Non-pigmented ciliary epithelial cell (primary cell): ENCODE measurements at regions not wholly inside any gene's neighbourhood (a gene's known extent, or its start where the extent isn't known, plus 50 kb on each side); places are given as distances from the start of the nearest gene placed in this dataset.
"Not testable (repeated sequence)": the region's sequence is repeated elsewhere in the genome, so short reads cannot be mapped to it uniquely, and the experiment has no call there.

Experiments
- DNase-seq: peaks from one replicate; pipeline ENCODE4 v3.0.0-alpha.2; 2010; ENCODE audit warnings: low read depth

DNA sequence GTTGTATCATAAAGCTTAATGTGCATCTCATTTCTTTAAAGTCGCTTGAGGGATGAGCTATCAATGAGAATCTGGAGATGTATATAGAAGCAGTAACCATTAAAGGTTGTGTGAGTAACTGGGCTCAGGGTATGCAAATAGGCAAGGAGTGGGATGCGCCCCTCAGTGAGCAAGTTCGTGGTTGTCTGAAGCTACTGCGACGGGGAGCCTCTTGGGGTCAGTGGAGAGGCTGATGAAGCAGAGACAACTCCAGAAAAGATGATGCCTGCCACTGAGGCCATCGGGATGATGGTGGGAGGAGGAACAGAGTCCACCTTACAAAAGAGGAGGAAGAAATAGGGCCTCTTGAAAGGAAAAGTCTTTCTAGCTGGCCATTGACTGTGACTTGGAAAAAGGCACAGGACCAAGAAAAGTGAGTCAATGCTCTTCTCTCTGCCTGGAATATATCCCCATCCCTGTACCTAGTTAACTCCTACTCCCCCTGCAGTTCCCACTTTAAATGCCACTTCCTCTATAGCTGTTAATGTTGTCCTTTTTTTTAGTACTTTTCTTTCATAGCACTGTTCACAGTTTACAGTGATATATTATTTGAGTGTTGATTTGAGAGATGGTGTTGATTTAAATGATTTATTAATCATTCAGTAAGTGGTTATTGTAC is 51.4 kb upstream of the LSM6 start:
- DNase-seq, result no peak

DNA sequence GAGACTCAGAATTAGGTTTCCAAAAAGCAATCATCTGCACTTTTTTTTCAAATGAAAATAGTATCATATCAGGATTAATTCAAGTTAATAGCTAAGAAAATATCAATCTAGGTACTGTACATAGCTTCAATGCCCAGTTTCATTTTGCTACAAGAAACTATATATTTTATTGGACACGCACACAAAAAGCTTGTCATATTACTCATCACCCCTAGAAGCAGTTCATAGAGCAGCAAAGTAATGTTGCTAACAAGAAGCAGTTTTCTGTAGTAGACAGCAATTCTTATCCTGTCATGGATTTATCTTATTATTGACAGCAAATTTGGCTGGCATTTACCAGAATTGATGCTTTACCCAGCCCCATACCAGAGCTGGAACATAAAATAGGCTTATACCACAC is 52.3 kb upstream of the LSM6 start:
- DNase-seq, result no peak

GRCh38 chr4:146122398-146122797 is 53.1 kb upstream of the LSM6 start:
- DNase-seq, result no peak

DNA sequence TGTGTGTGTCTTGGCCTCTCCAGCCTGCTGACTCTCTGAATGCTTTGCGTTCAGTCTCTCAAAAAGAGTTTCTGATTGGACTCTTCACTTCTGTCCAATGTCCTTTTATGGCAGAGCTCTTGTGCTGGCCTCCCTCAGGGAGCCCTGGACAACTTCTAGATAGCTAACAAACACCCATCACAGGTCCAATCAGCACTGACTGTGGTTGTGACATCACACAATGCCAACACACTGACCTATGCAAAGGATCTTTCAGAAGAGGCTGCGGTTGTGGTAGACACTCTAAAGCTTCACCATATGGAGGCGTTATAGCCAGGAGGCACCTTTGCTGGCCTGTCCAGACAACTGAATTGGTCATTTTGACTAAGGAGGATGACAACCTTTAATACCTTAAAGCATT is 53.8 kb upstream of the LSM6 start:
- DNase-seq, result no peak

DNA sequence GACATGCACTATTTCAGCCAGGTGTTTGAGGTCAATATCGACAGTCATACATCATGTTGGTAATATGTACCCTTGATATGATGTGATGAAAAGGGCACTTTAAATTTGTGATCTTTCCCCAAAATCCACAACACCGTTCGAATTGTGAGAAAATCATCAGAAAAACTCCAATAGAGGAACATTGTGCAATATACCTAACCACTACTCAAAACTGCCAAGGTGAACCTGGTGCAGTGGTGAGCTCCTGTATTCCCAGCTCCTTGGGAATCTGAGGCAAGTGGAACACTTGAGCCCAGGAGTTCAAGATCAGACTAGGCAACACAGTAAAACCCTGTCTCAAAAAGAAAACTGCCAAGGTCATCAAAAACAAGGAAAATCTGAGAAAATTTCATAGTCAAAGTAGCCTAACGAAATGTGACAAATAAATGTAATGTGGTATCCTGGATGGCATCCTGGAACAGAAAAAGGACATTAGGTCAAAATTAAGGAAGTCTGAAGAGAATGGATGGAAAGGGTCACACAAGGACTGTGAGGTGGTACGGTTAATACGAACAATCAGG is 55.6 kb upstream of the LSM6 start:
- no peak for DNase-seq

- DNase-seq, result no peak
Measured at GRCh38 chr4:146114066-146114465, 61.5 kb upstream of the LSM6 start.

- DNase-seq, result no peak
Measured at GRCh38 chr4:146113171-146113570, 62.3 kb upstream of the LSM6 start.

GRCh38 chr4:146112389-146112788 is 63.1 kb upstream of the LSM6 start:
- DNase-seq, result no peak

DNA sequence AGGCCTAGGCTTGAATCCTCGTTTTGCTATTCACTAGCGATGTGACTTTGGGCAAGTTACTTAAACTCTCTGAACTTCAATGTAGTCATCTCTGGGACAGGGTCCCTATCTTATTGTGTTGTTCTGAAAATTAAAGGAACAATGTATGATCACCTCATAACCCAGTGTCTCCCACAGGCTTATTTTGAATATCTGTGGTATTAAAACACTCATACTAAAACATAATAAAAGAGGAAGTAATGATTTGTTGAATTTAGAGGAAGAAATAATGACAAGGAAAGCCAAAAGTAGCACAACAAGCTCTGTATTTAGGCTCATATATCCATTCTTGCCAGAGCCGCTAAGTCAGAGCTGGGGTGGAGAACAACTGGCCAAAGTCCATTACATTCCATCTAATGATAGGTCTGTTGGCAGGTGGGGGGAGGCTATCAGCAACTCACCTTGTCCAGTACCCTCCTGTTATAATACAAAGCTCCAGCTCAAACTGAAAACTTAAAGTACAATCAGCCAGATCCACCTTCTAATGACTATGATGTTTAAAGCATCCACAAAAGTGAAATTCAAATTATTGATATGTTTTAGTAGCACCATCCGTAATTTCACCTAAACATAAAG is 64.5 kb upstream of the LSM6 start:
- no peak for DNase-seq

DNA sequence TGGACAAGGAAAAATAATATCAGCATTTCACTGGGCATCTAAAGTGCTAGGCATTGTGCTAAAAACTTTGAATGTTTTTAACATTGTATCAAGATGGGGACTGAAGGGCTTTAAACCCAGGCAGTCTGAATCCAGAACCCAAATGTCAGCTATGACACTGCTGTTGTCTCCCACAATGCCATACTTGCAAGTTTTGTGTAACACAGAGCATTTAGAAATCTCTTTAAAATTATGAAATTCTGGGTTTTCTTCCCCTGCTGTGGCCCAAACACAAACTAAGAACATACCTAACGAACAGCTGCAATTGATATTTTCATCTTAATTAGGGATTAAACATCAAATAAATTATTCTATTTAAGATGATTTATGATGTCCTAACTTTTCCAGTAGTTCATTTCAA is 66.8 kb upstream of the LSM6 start:
- no peak for DNase-seq

- DNase-seq, result no peak
Measured at GRCh38 chr4:146107587-146108240, 67.8 kb upstream of the LSM6 start.

GRCh38 chr4:146105464-146105863 is 70.1 kb upstream of the LSM6 start:
- no peak for DNase-seq

DNA sequence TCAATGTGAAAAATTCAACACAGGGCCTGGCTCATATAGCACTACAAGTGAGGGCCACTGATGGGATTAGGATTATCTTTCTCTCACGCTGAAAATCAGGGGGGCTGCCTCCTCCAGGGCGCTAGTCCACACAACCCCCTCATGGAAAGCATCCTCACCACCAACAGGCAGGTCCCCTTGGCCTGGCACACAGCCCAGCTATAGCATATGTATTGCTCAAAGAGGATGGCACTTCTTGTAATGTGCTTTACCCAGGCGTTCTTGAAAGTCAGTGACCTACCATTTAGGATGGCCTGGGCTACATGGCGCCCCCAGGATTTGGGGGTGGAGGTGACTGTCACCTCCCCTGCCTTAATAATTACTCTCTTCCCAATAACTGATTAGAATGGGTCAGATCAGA is 71.0 kb upstream of the LSM6 start:
- no peak for DNase-seq

GRCh38 chr4:146104052-146104451 is 71.5 kb upstream of the LSM6 start:
- not testable (repeated sequence) for DNase-seq

GRCh38 chr4:146099585-146099984 is 75.9 kb upstream of the LSM6 start:
- no peak for DNase-seq

DNA sequence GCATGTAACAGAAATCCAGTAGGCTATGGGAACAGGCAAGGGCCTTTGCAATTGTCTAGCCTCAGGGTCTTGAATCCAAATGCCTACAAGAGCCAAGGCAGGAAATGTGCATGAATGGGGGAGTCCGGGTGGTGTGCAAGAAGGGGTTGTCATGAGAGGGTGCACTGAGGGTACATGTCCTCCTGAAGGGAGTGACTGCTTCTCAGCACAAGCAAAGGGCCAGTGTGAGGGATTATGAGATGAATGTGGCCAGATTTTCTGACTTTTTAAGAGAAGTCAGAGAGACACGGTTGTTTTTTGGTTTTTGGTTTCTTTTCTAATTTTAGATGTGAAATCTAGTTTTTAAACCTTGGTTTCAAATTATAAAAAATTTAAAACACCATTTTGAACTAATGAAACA is 76.5 kb upstream of the LSM6 start:
- DNase-seq, result no peak

GRCh38 chr4:146098397-146098796 is 77.1 kb upstream of the LSM6 start:
- DNase-seq, result no peak

DNA sequence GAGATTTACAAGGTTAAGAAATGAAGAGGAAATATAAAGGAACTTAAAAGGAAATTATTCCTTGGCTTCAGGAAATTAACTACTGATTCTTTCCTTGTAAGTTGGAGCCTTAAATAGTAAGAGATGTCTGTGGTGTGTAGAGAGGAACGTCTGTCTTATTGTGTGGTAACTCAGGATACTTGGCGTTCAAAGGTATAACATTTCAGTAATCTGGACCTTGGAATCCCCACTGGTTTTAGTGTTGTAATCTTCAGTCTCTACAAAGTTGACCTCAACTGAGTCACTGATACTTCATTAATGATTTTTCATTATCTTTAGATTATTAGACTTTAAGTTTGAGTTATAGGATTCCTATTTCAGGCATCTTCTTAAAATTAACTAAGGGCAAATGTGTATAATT is 79.1 kb upstream of the LSM6 start:
- DNase-seq, result no peak

DNA sequence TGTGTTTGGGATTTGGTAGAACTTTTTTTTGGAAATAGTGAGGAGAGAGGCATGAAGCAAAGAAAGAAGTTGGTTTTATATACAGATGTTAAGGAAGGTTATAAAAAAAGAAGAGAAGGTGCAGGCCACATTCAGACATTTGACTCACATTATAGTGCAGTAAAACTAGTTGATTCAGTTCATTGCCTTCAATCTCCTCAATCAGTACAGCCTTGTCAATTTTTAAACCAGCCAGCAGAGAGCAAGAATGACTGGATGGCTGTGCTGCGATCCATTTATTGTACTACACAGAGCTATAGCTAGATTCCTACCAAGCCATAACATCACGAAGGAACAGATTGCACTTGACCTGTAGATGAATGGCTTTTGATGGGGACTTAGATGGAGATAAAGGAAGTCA is 79.7 kb upstream of the LSM6 start:
- no peak for DNase-seq

DNA sequence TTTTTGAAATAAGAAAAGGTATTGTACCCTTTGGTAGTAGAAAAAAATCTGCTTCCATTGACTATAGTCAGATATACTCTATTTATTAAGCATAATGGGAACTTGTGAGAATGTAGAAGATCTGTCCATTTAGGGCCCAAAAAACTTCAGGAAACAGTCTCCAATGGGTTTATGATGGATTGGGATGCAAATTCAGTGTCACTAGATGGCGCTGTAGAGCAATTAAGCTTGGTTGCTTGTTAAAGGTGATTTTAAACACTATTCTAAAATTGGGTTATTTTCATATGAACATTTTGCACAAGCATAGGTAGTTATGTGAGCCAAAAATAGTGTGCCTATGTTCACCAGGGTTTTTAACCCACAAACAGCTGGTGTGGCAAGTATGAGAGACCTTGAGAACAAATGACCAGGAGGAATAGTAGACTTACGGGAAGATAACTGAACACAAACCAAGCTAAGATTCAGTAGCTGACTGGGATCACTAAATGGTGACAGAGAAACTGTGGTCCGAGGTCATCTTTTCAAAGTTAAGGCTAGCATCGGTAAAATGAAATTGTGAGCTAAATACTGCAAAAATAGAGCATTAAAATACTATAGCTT is 80.3 kb upstream of the LSM6 start:
- peak; percentile 27 for DNase-seq

- DNase-seq, result no peak
Measured at GRCh38 chr4:146088690-146089089, 86.8 kb upstream of the LSM6 start.

- no peak for DNase-seq
Measured at GRCh38 chr4:146087856-146088255, 87.7 kb upstream of the LSM6 start.

GRCh38 chr4:146076081-146076480 is 99.4 kb upstream of the LSM6 start:
- DNase-seq, result no peak
